Mesenchymal stem cell (in vitro differentiated cells and primary cell): ENCODE measurements at regions not wholly inside any gene's neighbourhood (a gene's known extent, or its start where the extent isn't known, plus 50 kb on each side); places are given as distances from the start of the nearest gene placed in this dataset.

Experiments used
- DNase-seq: peaks from one replicate; pipeline ENCODE4 v3.0.0-alpha.2; 2013
- H2AFZ ChIP-seq: one replicate; pipeline ENCODE4 v1.6.1; 2013; ENCODE audit warnings: low read depth, mild to moderate bottlenecking, control low read depth, inconsistent platforms, low read length, moderate library complexity
- H2AK5ac ChIP-seq: 2 replicates; pipeline ENCODE4 v1.6.1; 2013; ENCODE audit warnings: low read length, moderate library complexity, mild to moderate bottlenecking, inconsistent platforms; ENCODE audit not compliant: severe bottlenecking
- H2BK120ac ChIP-seq: one replicate; pipeline ENCODE4 v1.6.1; 2013; ENCODE audit warnings: low read depth, mild to moderate bottlenecking, inconsistent platforms, low read length, moderate library complexity
- H2BK12ac ChIP-seq, 2 experiments: one replicate each; pipeline ENCODE4 v1.6.1; 2013; ENCODE audit warnings: inconsistent platforms in 2 of 2, low read length in 2 of 2, mild to moderate bottlenecking in 2 of 2, moderate library complexity in 2 of 2, control low read depth in 1 of 2
- H2BK15ac ChIP-seq: one replicate; pipeline ENCODE4 v1.6.1; 2013; ENCODE audit warnings: mild to moderate bottlenecking, low read depth, inconsistent platforms; ENCODE audit not compliant: poor library complexity, severe bottlenecking
- H2BK5ac ChIP-seq: 2 replicates; pipeline ENCODE4 v1.6.1; 2013; ENCODE audit warnings: low read depth, mild to moderate bottlenecking, low read length, control low read depth, inconsistent platforms; ENCODE audit not compliant: poor library complexity, severe bottlenecking
- H3K14ac ChIP-seq, 2 experiments: one replicate each; pipeline ENCODE4 v1.6.1; 2013; ENCODE audit warnings: inconsistent platforms in 2 of 2, low read length in 2 of 2, control low read depth in 1 of 2, mild to moderate bottlenecking in 1 of 2, moderate library complexity in 1 of 2
- H3K18ac ChIP-seq, 2 experiments: one replicate each; pipeline ENCODE4 v1.6.1; 2013; ENCODE audit warnings: inconsistent platforms in 2 of 2, low read length in 2 of 2, control low read depth in 1 of 2, low read depth in 1 of 2, mild to moderate bottlenecking in 1 of 2
- H3K23ac ChIP-seq, 2 experiments: one replicate each; pipeline ENCODE4 v1.6.1; 2013; ENCODE audit warnings: inconsistent platforms in 2 of 2, low read length in 2 of 2, mild to moderate bottlenecking in 2 of 2, moderate library complexity in 2 of 2, control low read depth in 1 of 2
- H3K27ac ChIP-seq: 2 replicates; pipeline ENCODE4 v1.5.1; 2013; ENCODE audit warnings: mild to moderate bottlenecking, moderate library complexity, low read length, control low read depth, inconsistent platforms; ENCODE audit not compliant: poor library complexity, severe bottlenecking
- H3K27me3 ChIP-seq, 2 experiments: 2 replicates each; pipeline versions ENCODE4 v1.6.1 to v1.7.0; 2013; ENCODE audit warnings: low read length in 2 of 2, mild to moderate bottlenecking in 2 of 2, moderate library complexity in 2 of 2, control low read depth in 1 of 2, inconsistent platforms in 1 of 2; ENCODE audit not compliant: control insufficient read depth in 1 of 2, insufficient read depth in 1 of 2
- H3K36me3 ChIP-seq, 2 experiments: 2 replicates each; pipeline versions ENCODE4 v1.6.1 to v1.7.0; 2013; ENCODE audit warnings: low read length in 2 of 2, control low read depth in 1 of 2, inconsistent platforms in 1 of 2, low read depth in 1 of 2, mild to moderate bottlenecking in 1 of 2; ENCODE audit not compliant: insufficient read depth in 2 of 2, control insufficient read depth in 1 of 2
- H3K4ac ChIP-seq, 2 experiments: one replicate each; pipeline ENCODE4 v1.6.1; 2013; ENCODE audit warnings: inconsistent platforms in 2 of 2, low read length in 2 of 2, mild to moderate bottlenecking in 2 of 2, moderate library complexity in 2 of 2, control low read depth in 1 of 2, low read depth in 1 of 2
- H3K4me1 ChIP-seq: 2 replicates; pipeline ENCODE4 v1.6.1; 2013; ENCODE audit warnings: low read depth, low read length, control low read depth; ENCODE audit not compliant: control insufficient read depth, insufficient read depth
- H3K4me2 ChIP-seq: 2 replicates; pipeline ENCODE4 v1.6.1; 2013; ENCODE audit warnings: low read length, mild to moderate bottlenecking, inconsistent platforms; ENCODE audit not compliant: poor library complexity, severe bottlenecking
- H3K4me3 ChIP-seq, 2 experiments: 2 replicates each; pipeline versions ENCODE4 v1.5.1 to v1.7.0; 2013; ENCODE audit warnings: low read length in 2 of 2, mild to moderate bottlenecking in 2 of 2, control low read depth in 1 of 2, low read depth in 1 of 2; ENCODE audit not compliant: insufficient read depth in 1 of 2
- H3K79me1 ChIP-seq: replicated peaks from 2 replicates; pipeline ENCODE4 v1.6.1; 2013; ENCODE audit warnings: mild to moderate bottlenecking, control low read depth, low read length, inconsistent platforms; ENCODE audit not compliant: poor library complexity, severe bottlenecking
- H3K9ac ChIP-seq: 2 replicates; pipeline ENCODE4 v1.7.0; 2013; ENCODE audit warnings: mild to moderate bottlenecking, low read length, moderate library complexity
- H3K9me3 ChIP-seq: 2 replicates; pipeline ENCODE4 v1.7.0; 2013; ENCODE audit warnings: mild to moderate bottlenecking, low read length; ENCODE audit not compliant: control insufficient read depth
- H4K8ac ChIP-seq: one replicate; pipeline ENCODE4 v1.6.1; 2013; ENCODE audit warnings: inconsistent platforms, mild to moderate bottlenecking, low read length, moderate library complexity
- H4K91ac ChIP-seq: one replicate; pipeline ENCODE4 v1.6.1; 2013; ENCODE audit warnings: mild to moderate bottlenecking, low read length, inconsistent platforms
- WGBS: methylation state at CpG from one replicate; pipeline ENCODE4 v1.1.7; 2013; ENCODE audit warnings: mixed read lengths; 5-methylcytosine and 5-hydroxymethylcytosine counted together

GRCh38 chr17:13107676-13108235 lies 89.9 kb upstream of the ELAC2 start:
- no peak overlapping the region for H4K8ac ChIP-seq
- no peak overlapping the region for H2BK120ac ChIP-seq
- no peak overlapping the region for H3K23ac ChIP-seq
- H3K9me3 ChIP-seq, result no peaks in the 10 kb centered on the region
- H2BK12ac ChIP-seq, result no peak overlapping the region
- no peak overlapping the region for H3K14ac ChIP-seq
- no peak overlapping the region for H4K91ac ChIP-seq
- no peak overlapping the region for H2AK5ac ChIP-seq
- no peak overlapping the region for H3K18ac ChIP-seq
- no peak overlapping the region for H2BK5ac ChIP-seq
- no peaks in the 10 kb centered on the region for H3K4me1 ChIP-seq
- H3K79me1 ChIP-seq, result no peaks in the 10 kb centered on the region
- no peak overlapping the region for H3K9ac ChIP-seq
- peaks cover 0 to 11% of the 10 kb centered on the region in 2 experiments for H3K27me3 ChIP-seq
- no peak for DNase-seq
- no peaks in the 10 kb centered on the region for H3K36me3 ChIP-seq
- 92% methylated on average over 10 of the region's 12 CpGs for WGBS
- no peak overlapping the region for H3K27ac ChIP-seq
- H3K4ac ChIP-seq, result no peak overlapping the region
- no peak overlapping the region for H2BK15ac ChIP-seq
- H3K4me2 ChIP-seq, result no peak overlapping the region
- H2AFZ ChIP-seq, result no peak overlapping the region
- H3K4me3 ChIP-seq, result no peak overlapping the region

GRCh38 chr17:13106171-13106570 lies 88.3 kb upstream of the ELAC2 start:
- Histone ChIP-seq H3K18ac (no peak overlapping the region), H3K36me3 (no peaks in the 10 kb centered on the region), H2AFZ (no peak overlapping the region), H3K4me1 (no peaks in the 10 kb centered on the region), H3K23ac (no peak overlapping the region), H3K14ac (no peak overlapping the region), H2BK12ac (no peak overlapping the region), H3K79me1 (no peaks in the 10 kb centered on the region), H3K9ac (no peak overlapping the region), H3K4me3 (no peak overlapping the region), H3K27me3 (no peaks in the 10 kb centered on the region), H4K8ac (no peak overlapping the region), H3K27ac (no peak overlapping the region), H3K9me3 (no peaks in the 10 kb centered on the region), H4K91ac (no peak overlapping the region), H2BK5ac (no peak overlapping the region), H3K4ac (no peak overlapping the region), H2AK5ac (no peak overlapping the region), H3K4me2 (no peak overlapping the region), H2BK120ac (no peak overlapping the region), H2BK15ac (no peak overlapping the region)
- DNase-seq, result no peak
- 73% methylated on average over 5 of the region's 5 CpGs for WGBS

GRCh38 chr17:13104576-13104975 lies 86.7 kb upstream of the ELAC2 start:
- WGBS, result 79% methylated on average over 3 of the region's 3 CpGs
- Histone ChIP-seq H3K14ac (no peak overlapping the region), H3K79me1 (no peaks in the 10 kb centered on the region), H3K27me3 (no peaks in the 10 kb centered on the region), H3K4me2 (no peak overlapping the region), H3K4me3 (no peak overlapping the region), H3K4ac (no peak overlapping the region), H2BK15ac (no peak overlapping the region), H4K8ac (no peak overlapping the region), H3K18ac (no peak overlapping the region), H4K91ac (no peak overlapping the region), H3K27ac (no peak overlapping the region), H3K23ac (no peak overlapping the region), H2BK120ac (no peak overlapping the region), H2AFZ (no peak overlapping the region), H3K4me1 (no peaks in the 10 kb centered on the region), H3K9me3 (no peaks in the 10 kb centered on the region), H3K36me3 (no peaks in the 10 kb centered on the region), H2BK5ac (no peak overlapping the region), H3K9ac (no peak overlapping the region), H2BK12ac (no peak overlapping the region), H2AK5ac (no peak overlapping the region)
- no peak for DNase-seq

GRCh38 chr17:13102477-13102876 lies 84.7 kb upstream of the ELAC2 start:
- H2BK5ac ChIP-seq, result no peak overlapping the region
- H3K36me3 ChIP-seq, result no peaks in the 10 kb centered on the region
- H3K27me3 ChIP-seq, result no peaks in the 10 kb centered on the region
- no peak overlapping the region for H3K9ac ChIP-seq
- H3K23ac ChIP-seq, result no peak overlapping the region
- no peak overlapping the region for H3K18ac ChIP-seq
- H3K4ac ChIP-seq, result no peak overlapping the region
- H2BK12ac ChIP-seq, result no peak overlapping the region
- H3K4me1 ChIP-seq, result no peaks in the 10 kb centered on the region
- WGBS, result 57% methylated on average over 2 of the region's 2 CpGs
- no peak overlapping the region for H2BK120ac ChIP-seq
- H3K79me1 ChIP-seq, result no peaks in the 10 kb centered on the region
- no peak overlapping the region for H3K4me2 ChIP-seq
- H4K91ac ChIP-seq, result no peak overlapping the region
- no peak overlapping the region for H3K4me3 ChIP-seq
- no peak overlapping the region for H3K14ac ChIP-seq
- no peak overlapping the region for H2AK5ac ChIP-seq
- no peak overlapping the region for H2BK15ac ChIP-seq
- no peak overlapping the region for H2AFZ ChIP-seq
- H4K8ac ChIP-seq, result no peak overlapping the region
- no peaks in the 10 kb centered on the region for H3K9me3 ChIP-seq
- no peak overlapping the region for H3K27ac ChIP-seq
- DNase-seq, result no peak
